HUDEP-2 (cell line): ENCODE measurements at regions not wholly inside any gene's neighbourhood (a gene's known extent, or its start where the extent isn't known, plus 50 kb on each side); places are given as distances from the start of the nearest gene placed in this dataset.
"Not testable (repeated sequence)": the region's sequence is repeated elsewhere in the genome, so short reads cannot be mapped to it uniquely, and the experiment has no call there.

Source experiments
- DNase-seq, 76 experiments: peaks; one replicate each; lab custom pipeline; 2025; ENCODE audit not compliant: unreplicated experiment in 76 of 76; lab: John Stamatoyannopoulos, UW

DNA sequence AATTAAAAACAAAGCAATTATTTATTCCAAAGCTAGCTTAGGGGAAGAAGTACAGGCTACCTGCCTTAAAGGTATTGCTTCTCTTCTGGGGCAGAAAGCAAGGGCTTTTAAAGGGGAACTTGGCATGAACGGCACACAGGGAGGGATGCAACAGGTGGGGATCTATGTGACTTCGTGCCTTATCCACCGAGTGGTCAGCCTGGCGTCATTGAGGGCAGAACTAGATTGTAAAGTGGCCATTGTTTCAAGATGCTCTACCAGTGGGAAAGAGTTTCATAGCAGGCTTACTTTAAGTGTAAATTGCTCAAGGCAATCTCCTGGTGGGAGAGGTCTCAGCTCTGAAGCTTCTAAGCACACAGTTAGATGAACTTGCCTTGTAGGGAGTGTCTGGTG is 360.4 kb downstream of the ATP23 start:
- no peak for DNase-seq

DNA sequence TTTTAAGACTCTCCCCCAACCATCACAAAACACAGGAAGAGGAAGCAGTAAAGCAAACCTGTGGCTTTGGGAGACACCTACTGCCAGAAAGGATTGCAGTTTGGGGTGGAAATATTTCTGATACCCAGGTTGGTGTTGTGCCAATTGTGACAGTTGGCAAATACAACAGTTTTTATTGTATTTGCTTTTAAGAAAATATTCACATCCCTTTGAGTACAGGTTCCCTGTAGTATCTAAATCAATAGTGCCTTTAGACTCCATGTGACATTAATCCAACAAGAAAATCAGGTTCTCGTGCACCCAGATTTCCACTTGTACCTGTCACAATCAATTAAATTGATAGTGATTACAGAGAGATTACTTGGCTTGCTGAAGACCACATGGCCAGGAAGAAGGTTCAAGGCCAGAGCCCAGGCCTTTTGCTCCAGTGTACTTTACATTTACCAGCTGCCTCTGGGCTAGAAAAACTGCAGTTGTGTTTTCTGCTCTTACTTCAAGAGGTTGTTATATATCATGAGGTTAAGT is 361.2 kb downstream of the ATP23 start:
- DNase-seq: no peak

DNA sequence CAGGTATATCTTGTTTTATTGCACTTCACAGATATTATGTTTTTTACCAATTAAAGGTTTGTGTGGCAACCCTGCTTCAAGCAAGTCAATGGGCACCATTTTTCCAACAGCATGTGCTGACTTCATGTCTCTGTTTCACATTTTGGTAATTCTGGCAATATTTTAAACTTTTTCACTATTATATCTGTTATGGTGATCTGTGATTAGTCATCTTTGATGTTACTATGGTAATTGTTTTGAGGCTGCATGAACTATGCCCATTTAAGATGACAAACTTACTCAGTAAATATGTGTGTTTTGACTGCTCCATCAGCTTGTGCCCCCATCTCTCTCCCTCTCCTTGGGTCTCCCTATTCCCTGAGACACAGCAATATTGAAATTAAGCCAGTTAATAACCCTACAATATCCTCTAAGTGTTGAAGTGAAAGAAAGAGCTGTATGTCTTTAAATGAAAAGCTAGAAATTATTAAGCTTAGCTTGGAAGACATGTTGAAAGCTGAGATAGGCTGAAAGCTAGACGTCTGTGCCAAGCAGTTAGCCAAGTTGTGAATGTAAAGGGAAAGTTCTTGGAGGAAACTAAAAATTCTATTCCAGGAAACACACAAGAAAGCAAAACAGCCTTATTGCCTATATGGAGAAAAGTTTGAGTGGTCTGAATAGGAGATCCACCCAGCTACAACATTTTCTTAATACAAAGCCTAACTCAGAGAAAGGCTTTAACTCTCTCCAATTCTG is 365.1 kb downstream of the ATP23 start:
- no peak for DNase-seq

DNA sequence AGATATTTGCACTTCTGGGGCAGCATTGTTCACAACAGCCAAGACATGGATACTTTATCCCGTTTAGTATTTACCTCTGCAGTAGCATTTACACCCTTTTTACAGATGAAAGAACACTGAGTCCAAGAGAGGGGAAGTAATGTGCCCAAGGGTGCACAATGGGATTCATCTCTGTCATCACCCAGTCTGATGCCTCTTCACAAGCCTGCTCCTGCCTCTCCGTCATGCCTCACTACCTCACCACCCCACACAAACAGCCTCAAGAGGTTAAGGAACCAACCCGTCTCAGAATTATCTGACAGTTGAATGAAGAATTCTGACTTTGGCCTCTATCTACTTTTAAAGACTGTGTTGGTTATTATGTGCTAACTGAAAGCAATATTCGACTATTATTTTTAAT is 368.4 kb downstream of the ATP23 start:
- DNase-seq: no peak

DNA sequence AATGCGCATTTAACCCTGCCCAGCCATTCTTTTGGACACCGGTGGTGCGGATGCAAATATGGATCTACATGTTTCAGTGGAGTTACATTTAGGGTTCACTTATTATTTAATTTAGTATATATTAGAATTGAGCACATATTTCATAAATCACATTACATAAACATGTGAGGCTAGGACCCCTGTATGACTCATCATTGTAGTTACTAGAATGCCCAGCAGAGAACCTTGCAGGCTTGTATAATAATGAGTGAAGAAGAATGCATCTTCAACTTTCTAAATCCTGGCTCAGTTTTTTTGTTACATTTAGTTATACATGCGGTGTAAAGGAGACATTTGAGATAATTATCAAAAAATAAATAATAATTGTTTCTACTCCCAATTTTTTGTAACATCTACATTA is 369.0 kb downstream of the ATP23 start:
- no peak for DNase-seq

- DNase-seq: no peak
Measured at GRCh38 chr12:58310809-58311622, 369.6 kb downstream of the ATP23 start.

GRCh38 chr12:58313091-58313855 is 371.9 kb downstream of the ATP23 start:
- no peak for DNase-seq

DNA sequence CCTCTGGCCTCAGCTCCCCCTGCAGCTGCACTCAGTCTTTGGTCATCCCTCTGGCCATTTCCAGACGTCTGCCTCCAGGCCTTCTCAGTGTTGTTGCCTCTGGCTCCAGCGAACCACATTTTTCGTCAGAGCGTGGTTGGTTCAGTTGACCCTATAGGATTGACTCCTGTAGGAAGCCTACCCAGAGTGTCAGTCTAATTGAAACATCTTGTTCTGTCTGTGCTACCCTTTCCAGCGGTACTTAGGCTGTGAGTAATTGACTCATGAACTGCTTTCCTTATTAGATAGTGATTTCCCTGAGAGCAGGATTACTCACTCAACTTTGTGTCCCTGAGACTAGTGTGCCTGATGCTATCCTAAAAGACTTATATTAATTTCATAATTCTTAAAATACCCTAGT is 373.2 kb downstream of the ATP23 start:
- no peak for DNase-seq

GRCh38 chr12:58316926-58317325 is 375.6 kb downstream of the ATP23 start:
- DNase-seq: peak in 1 of 76 experiments; percentile 1

DNA sequence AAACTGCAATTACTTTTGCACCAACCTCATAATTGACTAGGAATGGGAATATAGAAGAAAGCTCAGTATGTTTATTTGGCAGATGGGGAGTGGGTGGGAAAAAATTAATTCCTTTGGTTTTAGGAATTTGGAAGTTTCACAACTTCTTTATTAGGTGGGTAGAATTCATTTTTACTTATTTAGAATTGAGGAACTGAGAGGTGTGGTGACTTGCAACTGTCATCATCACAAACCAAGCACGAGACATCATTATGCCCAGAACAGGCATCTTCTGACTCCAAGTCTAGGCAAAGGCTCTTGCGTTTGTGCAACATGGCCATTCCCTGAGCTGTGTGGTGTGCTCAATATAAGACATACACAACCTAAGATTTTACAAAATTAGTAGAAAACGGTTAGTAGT is 380.0 kb downstream of the ATP23 start:
- DNase-seq: no peak

DNA sequence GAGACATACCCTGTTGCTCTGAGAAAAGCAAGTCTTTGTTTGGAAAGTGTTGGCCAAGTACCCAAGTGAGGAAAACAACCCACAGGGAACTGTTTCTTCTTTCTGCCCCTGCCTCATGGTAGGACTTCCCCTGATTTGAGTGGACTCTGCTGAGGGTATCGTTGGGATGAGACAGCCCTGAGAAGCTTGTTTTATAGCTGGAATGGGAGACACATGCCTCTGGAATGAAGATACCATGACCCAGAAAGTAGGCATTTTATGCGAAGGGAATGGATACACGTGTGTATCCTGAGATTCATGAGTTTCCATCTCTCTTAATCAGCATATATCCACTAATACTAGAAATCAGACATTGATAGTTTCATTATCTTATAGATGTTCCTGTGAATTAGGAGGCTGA is 382.3 kb downstream of the ATP23 start:
- no peak for DNase-seq

GRCh38 chr12:58325561-58325960 is 384.2 kb downstream of the ATP23 start:
- DNase-seq: no peak

DNA sequence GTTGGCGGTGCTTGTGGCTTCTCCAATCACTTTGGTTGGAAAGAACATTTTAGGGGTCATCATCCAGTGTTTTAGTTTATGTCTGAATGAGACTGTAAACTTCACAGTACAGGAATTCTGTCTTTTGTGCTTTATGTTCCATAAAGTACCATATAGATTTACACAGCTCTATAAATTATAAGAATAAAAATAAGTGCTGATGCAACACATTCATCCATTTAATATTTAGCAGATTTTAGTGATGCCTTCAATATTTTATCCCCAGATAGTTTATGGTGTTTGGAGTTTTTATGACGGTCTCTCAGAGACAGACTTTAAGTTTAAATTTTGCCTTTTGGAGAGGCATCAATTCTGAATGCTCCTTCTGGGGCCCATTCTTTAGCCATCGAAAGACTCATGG is 385.2 kb downstream of the ATP23 start:
- no peak for DNase-seq

DNA sequence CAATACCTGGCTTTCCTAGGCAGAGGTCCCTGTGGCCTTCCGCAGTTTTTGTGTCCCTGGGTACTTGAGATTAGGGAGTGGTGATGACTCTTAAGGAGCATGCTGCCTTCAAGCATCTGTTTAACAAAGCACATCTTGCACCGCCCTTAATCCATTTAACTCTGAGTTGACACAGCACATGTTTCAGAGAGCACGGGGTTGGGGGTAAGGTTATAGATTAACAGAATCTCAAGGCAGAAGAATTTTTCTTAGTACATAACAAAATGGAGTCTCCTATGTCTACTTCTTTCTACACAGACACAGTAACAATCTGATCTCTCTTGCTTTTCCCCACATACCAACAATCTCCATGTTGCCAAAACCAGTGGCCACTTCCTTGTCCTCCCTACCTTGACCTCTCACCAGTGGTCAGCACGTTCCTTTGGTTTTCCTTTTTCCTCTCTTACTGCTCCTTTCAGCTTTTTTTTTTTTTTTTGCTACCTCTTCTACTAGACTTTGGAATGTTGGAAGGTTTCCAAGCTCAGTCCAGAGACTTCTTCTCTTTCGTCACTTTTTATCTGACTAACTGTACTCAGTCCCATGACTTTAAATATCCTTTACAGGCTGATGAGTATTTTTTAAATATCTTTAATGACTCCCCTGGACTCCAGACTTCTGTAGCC is 395.3 kb downstream of the ATP23 start:
- not testable (repeated sequence) for DNase-seq

GRCh38 chr12:58337539-58337938 is 396.2 kb downstream of the ATP23 start:
- not testable (repeated sequence) for DNase-seq

GRCh38 chr12:58341791-58342190 is 400.4 kb downstream of the ATP23 start:
- DNase-seq: no peak

GRCh38 chr12:58342736-58343135 is 401.4 kb downstream of the ATP23 start:
- DNase-seq: no peak

GRCh38 chr12:58346032-58346632 is 404.8 kb downstream of the ATP23 start:
- peak in 20 of 76 experiments; percentile 2 to 40 (median 20) for DNase-seq

- no peak for DNase-seq
Measured at GRCh38 chr12:58347188-58347587, 405.8 kb downstream of the ATP23 start.

- no peak for DNase-seq
Measured at GRCh38 chr12:58347691-58348090, 406.3 kb downstream of the ATP23 start.
